ENCODE measurements at regions not wholly inside any gene's neighbourhood (a gene's known extent, or its start where the extent isn't known, plus 50 kb on each side); places are given as distances from the start of the nearest gene placed in this dataset.

GRCh38 chr10:112087953-112088456 lies 95.6 kb downstream of the GPAM start:
- no peak for TF ChIP-seq CTCF (IDR thresholded peaks at IDR 0.05)
- TF ChIP-seq POLR2A (IDR thresholded peaks at IDR 0.05), result no peak

All from lower leg skin (tissue), 3 donors.